Subcutaneous abdominal adipose tissue (tissue), 5 donors: ENCODE measurements at regions not wholly inside any gene's neighbourhood (a gene's known extent, or its start where the extent isn't known, plus 50 kb on each side); places are given as distances from the start of the nearest gene placed in this dataset.

Experiments
- H3K27ac ChIP-seq: one replicate; pipeline ENCODE4 v1.7.0; 2013; ENCODE audit warnings: low read depth, mild to moderate bottlenecking, inconsistent platforms, low read length, moderate library complexity
- H3K27me3 ChIP-seq, 5 donors: one replicate each; pipeline ENCODE4 v1.7.0; 2013; ENCODE audit warnings: low read length in 5 of 5, inconsistent platforms in 1 of 5; ENCODE audit not compliant: control insufficient read depth in 5 of 5, insufficient read depth in 4 of 5
- H3K36me3 ChIP-seq, 5 donors: one replicate each; pipeline ENCODE4 v1.7.0; 2013; ENCODE audit warnings: low read length in 5 of 5; ENCODE audit not compliant: control insufficient read depth in 5 of 5, insufficient read depth in 5 of 5
- H3K4me1 ChIP-seq, 5 donors: one replicate each; pipeline ENCODE4 v1.7.0; 2013; ENCODE audit warnings: low read length in 5 of 5, mild to moderate bottlenecking in 3 of 5, moderate library complexity in 1 of 5; ENCODE audit not compliant: control insufficient read depth in 5 of 5, insufficient read depth in 5 of 5
- H3K4me3 ChIP-seq, 5 donors: one replicate each; pipeline ENCODE4 v1.7.0; 2013; ENCODE audit warnings: low read length in 5 of 5, low read depth in 1 of 5
- H3K9ac ChIP-seq, 5 donors: one replicate each; pipeline ENCODE4 v1.7.0; 2013; ENCODE audit warnings: low read length in 5 of 5, mild to moderate bottlenecking in 4 of 5, moderate library complexity in 3 of 5
- H3K9me3 ChIP-seq, 5 donors: one replicate each; pipeline ENCODE4 v1.7.0; 2013; ENCODE audit warnings: low read length in 5 of 5; ENCODE audit not compliant: control insufficient read depth in 5 of 5
- donor health status: healthy.
- donor health status: healthy.
- donor health status: healthy.
- donor health status: healthy.
- donor health status: healthy.

DNA sequence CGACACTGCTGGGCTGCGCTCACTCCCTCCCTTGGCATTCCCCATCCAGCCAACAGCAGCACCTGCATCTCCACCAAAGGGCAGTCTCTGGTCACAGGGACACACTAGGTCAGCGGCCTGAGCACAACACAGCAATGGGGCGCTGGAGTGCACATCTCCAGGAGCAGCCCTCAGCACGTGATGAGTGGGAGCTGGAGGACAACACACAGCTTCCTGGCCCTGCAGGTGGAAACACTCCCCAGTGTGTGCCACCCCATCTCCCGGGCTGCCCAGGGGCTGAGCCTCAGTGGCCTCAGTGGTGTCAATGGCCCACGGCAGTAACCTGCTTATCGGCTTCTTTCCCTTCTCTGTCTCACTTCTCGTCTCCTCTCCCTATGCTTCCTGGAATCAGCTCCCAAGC, 96.8 kb upstream of the VSTM2B start:
- Histone ChIP-seq H3K9me3 (peaks cover 0 to 8% (median 5%) of the 10 kb centered on the region in 5 donors), H3K27me3 (peaks cover 0 to 15% (median 9%) of the 10 kb centered on the region in 5 donors), H3K4me1 (no peaks in the 10 kb centered on the region), H3K9ac (no peak overlapping the region), H3K27ac (no peak overlapping the region), H3K36me3 (no peaks in the 10 kb centered on the region), H3K4me3 (no peak overlapping the region)

DNA sequence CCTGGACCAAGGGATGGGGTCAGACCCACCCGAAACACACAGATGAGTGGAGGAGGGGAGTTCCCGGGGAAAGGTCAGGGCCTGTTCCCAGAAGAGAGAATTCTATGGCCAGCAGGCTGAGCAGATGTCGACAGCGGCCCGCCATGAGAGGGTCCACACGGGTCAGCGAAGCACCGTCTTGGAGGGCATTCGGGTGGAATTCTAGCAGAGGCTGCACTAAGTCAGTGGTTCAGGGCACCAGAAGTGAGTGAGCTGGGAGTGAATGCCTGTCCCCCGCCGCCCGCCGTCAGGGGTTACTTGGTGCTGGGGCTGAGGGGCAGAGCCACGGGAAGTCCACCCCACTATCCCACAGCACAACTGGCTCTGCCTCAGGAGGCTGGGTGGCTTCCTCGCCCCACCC, 96.2 kb upstream of the VSTM2B start:
- H3K27ac ChIP-seq: no peak overlapping the region
- peaks cover 0 to 7% (median under 1%) of the 10 kb centered on the region in 5 donors for H3K9me3 ChIP-seq
- H3K36me3 ChIP-seq: no peaks in the 10 kb centered on the region
- H3K4me3 ChIP-seq: no peak overlapping the region
- H3K27me3 ChIP-seq: peaks cover 0 to 15% (median 10%) of the 10 kb centered on the region in 5 donors
- H3K4me1 ChIP-seq: no peaks in the 10 kb centered on the region
- H3K9ac ChIP-seq: no peak overlapping the region

DNA sequence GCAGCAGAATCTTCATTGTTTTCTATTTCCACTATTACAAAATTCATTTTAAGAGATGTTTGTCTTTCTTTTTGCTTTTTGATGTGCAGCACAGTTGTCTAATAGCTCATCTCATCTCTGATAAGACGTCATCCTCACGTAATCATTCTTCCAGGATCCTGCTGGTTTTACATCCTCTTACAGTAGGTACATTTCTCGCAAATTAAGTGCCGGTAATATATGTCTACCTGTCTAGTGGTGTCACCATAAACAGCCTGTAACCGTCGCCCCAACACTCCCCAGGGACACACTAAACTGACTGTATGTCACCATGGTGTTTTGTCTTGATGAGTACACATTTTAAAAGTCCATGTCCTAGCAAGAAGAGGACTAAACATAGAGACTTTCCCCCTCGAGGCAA, 94.5 kb upstream of the VSTM2B start:
- Histone ChIP-seq H3K9ac (no peak overlapping the region), H3K27ac (no peak overlapping the region), H3K4me1 (no peaks in the 10 kb centered on the region), H3K27me3 (peaks cover 0 to 10% (median 10%) of the 10 kb centered on the region in 5 donors), H3K9me3 (peaks cover 0 to 7% (median 0%) of the 10 kb centered on the region in 5 donors), H3K36me3 (no peaks in the 10 kb centered on the region), H3K4me3 (no peak overlapping the region)

DNA sequence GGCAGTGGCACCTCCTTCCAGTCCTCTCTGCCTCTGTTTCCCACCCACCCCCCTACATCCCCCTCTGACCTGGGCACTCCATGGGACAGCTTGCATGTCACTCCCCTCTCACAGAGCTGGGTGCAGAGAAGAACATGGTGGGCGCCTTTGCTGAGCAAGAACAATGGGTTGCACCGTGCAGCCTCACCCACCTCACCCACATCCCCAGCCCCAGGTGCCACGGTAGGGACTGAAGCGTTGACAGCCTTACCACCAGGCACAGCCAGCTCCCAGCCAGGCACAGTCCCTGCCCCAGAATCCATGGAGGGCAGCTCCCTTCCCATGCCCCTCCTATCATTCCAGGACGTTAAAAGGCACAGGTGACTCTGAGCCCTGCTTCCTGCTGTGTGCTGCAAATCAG, 93.1 kb upstream of the VSTM2B start:
- no peak overlapping the region for H3K9ac ChIP-seq
- no peak overlapping the region for H3K27ac ChIP-seq

DNA sequence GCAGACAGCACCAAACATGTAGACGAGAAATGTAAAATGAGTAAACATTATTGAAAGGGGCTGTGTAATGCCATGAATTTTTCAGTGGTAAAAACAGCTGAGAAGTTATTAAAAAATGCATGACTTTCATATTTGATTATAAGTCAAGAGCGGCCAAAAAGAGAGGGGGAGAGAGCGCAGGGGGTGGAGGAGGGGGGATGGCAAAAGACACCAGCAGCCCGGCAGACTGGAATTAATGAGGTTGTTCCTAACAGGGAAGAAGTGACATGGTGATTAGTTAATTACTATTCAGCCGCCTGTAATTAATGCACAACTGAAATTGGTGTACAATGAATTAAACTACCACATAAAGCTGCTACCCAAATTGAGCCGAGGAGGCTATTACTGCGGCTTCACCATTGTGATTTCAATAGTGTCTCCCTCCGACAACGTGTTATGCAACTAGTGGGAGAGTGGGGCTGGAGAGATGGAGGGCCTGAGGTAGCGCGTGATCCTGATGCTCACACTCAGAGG, 89.1 kb upstream of the VSTM2B start:
- H3K27ac ChIP-seq: no peak overlapping the region

More for the DNA sequence above, 93.1 kb upstream of the VSTM2B start:
- Histone ChIP-seq H3K36me3 (no peaks in the 10 kb centered on the region), H3K4me3 (no peak overlapping the region), H3K27me3 (peaks cover 0 to 10% (median 9%) of the 10 kb centered on the region in 5 donors), H3K9me3 (peaks cover 0 to 14% (median 7%) of the 10 kb centered on the region in 5 donors), H3K4me1 (no peaks in the 10 kb centered on the region)

DNA sequence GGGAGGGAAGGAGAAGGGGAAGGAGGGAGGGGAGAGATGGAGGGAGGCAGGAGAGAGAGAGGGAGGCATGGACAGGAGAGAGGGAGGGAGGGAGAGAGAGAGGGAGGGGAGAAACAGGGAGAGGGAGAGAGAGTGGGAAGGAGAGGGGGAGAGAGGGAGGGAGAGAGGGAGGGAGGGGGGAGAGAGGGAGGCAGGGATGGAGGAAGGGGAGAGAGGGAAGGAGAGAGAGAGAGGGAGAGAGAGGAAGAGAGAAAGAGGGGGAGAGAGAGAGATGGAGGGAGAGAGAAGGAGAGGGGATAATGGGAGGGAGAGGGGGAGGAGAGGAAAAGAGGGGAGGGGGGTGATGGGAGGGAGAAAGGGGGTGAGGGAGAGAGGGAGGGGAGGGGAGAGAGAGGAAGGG, 86.8 kb upstream of the VSTM2B start:
- Histone ChIP-seq H3K4me3 (no peak overlapping the region), H3K9me3 (peaks cover 0 to 32% (median 28%) of the 10 kb centered on the region in 5 donors), H3K4me1 (no peaks in the 10 kb centered on the region), H3K27ac (no peak overlapping the region), H3K27me3 (peaks cover 0 to 4% (median 2%) of the 10 kb centered on the region in 5 donors), H3K9ac (no peak overlapping the region), H3K36me3 (no peaks in the 10 kb centered on the region)

More for the DNA sequence above, 89.1 kb upstream of the VSTM2B start:
- no peaks in the 10 kb centered on the region for H3K4me1 ChIP-seq
- H3K36me3 ChIP-seq: no peaks in the 10 kb centered on the region
- peaks cover 0 to 10% (median 4%) of the 10 kb centered on the region in 5 donors for H3K27me3 ChIP-seq
- no peak overlapping the region for H3K4me3 ChIP-seq
- H3K9ac ChIP-seq: no peak overlapping the region
- H3K9me3 ChIP-seq: peaks cover 0 to 26% (median 23%) of the 10 kb centered on the region in 5 donors

DNA sequence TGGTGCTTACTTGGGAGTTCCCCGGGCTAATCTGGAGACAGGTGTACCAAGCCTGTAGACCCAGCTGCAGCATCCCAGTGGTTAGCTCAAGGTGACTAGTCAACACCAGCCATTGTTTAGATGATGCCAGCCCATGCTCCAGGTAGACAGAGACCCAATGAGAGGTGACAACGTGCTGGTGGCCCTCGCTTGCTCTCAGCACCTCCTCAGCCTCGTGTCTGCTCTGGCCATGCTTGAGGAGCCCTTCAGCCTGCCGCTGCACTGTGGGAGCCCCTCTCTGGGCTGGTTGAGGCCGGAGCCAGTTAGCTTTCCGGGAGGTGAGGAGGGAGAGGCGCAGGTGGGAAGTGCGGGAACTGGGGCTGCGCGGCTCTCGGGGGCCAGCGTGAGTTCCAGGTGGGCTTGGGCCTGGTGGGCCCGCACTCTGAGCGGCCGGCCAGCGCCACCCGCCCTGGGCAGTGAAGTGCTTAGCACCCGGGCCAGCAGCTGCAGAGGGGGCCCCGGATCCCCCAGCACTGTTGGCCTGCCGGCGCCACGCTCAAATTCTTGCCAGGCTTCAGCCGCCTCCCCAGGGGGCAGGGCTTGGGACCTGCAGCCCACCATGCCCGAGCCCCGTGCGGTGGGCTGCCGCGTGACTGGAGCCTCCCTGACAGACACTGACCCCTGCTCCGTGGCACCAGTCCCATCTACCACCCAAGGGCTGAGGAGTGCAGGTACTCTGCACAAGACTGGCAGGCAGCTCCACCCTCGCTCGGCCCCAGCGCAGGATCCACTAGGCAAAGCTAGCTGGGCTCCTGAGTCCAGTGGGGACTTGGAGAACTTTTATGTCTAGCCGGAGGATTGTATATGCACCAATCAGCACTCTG, 85.9 kb upstream of the VSTM2B start:
- no peak overlapping the region for H3K27ac ChIP-seq
- H3K4me3 ChIP-seq: no peak overlapping the region
- H3K9me3 ChIP-seq: peaks cover 0 to 32% (median 28%) of the 10 kb centered on the region in 5 donors
- H3K4me1 ChIP-seq: no peaks in the 10 kb centered on the region
- no peak overlapping the region for H3K9ac ChIP-seq
- H3K36me3 ChIP-seq: no peaks in the 10 kb centered on the region
- peaks cover 0 to 3% (median 0%) of the 10 kb centered on the region in 5 donors for H3K27me3 ChIP-seq

DNA sequence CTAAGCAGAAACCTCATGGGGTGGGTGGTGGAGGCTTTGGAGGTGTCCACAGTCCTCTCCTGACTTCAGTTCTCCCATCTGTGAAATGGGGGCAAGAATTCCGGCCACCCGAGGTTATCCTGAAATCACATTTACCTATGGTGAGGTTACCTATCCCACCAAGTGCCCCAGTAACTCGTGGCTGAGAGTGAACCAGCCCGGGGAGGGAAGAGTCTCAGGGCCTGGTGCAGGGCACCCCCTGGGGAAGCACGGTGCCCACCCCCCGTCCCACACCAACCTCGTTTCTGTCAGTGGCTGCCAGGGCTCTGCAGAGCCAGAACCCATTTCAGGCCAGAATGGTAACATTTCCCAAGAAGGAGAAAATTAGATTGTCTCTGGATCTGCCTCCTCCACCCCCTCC, 83.7 kb upstream of the VSTM2B start:
- Histone ChIP-seq H3K27ac (no peak overlapping the region), H3K4me3 (no peak overlapping the region), H3K36me3 (no peaks in the 10 kb centered on the region), H3K27me3 (peaks cover 0 to 4% (median 2%) of the 10 kb centered on the region in 5 donors), H3K9me3 (peaks cover 0 to 29% (median 27%) of the 10 kb centered on the region in 5 donors), H3K4me1 (no peaks in the 10 kb centered on the region), H3K9ac (no peak overlapping the region)

DNA sequence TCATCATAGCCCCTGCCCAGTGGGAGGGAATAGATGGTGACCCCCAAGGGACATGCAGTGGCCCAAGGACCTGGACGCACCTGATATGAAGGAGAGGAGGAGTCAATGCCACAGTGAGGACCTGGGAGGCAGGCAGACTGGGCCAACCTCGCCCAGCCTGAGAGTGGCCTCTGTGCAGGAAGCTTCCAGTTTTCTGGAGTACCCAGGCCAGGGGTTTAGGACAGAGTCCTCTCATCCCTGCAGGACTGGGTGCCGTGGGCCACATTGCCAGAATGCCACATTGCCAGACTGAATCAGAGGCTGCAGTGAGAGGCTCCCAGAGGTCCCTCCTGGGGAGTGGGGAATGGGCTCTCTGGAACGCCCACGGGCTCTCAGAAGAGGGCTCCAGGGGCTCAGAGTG, 82.9 kb upstream of the VSTM2B start:
- no peak overlapping the region for H3K9ac ChIP-seq
- H3K27me3 ChIP-seq: peaks cover 0 to 7% (median 4%) of the 10 kb centered on the region in 5 donors
- H3K9me3 ChIP-seq: peaks cover 0 to 23% (median 22%) of the 10 kb centered on the region in 5 donors
- no peaks in the 10 kb centered on the region for H3K36me3 ChIP-seq
- H3K4me1 ChIP-seq: no peaks in the 10 kb centered on the region
- H3K27ac ChIP-seq: no peak overlapping the region
- H3K4me3 ChIP-seq: no peak overlapping the region

DNA sequence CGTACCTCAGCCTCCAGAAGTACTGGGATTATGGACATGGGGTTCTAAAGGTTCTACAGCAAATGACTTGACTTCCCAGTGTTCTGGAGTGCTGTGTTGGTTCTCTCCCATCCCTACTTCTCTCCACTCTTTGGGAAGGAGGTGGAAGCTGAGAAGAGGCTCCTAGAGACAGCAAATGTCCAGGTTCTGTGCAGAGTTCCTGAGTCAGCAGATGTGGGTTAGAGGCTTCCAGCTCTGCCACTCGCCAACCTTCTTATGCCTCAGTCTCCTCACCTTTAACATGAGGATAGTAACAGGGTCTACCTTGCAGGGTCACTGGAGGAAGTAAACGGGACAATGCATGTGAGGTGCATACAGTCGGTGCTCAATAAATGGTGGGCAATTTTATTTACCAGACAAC, 80.5 kb upstream of the VSTM2B start:
- H3K4me3 ChIP-seq: no peak overlapping the region
- peaks cover 0 to 7% (median 4%) of the 10 kb centered on the region in 5 donors for H3K27me3 ChIP-seq
- H3K27ac ChIP-seq: no peak overlapping the region
- H3K9me3 ChIP-seq: peaks cover 0 to 15% (median 11%) of the 10 kb centered on the region in 5 donors
- H3K4me1 ChIP-seq: no peaks in the 10 kb centered on the region
- no peaks in the 10 kb centered on the region for H3K36me3 ChIP-seq
- H3K9ac ChIP-seq: no peak overlapping the region
